ENCODE measurements at regions not wholly inside any gene's neighbourhood (a gene's known extent, or its start where the extent isn't known, plus 50 kb on each side); places are given as distances from the start of the nearest gene placed in this dataset.

- ATAC-seq (no peak), DNase-seq (no peak)
- H3K27ac ChIP-seq: no peak overlapping the region
- in situ Hi-C loops (cut with MboI; ENCODE audit: low sequenced_read_pairs in 4 of 4) (no loop called here), intact Hi-C loops (cut with DNase I; ENCODE audit: low total_unique reads) (no loop called here)
- no peak for TF ChIP-seq POLR2A (IDR thresholded peaks at IDR 0.05)
- TF ChIP-seq, protein P1, sequence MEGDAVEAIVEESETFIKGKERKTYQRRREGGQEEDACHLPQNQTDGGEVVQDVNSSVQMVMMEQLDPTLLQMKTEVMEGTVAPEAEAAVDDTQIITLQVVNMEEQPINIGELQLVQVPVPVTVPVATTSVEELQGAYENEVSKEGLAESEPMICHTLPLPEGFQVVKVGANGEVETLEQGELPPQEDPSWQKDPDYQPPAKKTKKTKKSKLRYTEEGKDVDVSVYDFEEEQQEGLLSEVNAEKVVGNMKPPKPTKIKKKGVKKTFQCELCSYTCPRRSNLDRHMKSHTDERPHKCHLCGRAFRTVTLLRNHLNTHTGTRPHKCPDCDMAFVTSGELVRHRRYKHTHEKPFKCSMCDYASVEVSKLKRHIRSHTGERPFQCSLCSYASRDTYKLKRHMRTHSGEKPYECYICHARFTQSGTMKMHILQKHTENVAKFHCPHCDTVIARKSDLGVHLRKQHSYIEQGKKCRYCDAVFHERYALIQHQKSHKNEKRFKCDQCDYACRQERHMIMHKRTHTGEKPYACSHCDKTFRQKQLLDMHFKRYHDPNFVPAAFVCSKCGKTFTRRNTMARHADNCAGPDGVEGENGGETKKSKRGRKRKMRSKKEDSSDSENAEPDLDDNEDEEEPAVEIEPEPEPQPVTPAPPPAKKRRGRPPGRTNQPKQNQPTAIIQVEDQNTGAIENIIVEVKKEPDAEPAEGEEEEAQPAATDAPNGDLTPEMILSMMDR (IDR thresholded peaks at IDR 0.05 in 4 of 5, conservative IDR thresholded peaks at IDR 0.05 in 1 of 5): no peak
- H3K36me3 ChIP-seq: no peaks in the 10 kb centered on the region
- no peaks in the 10 kb centered on the region for H3K27me3 ChIP-seq
- no peak overlapping the region for H3K4me3 ChIP-seq
- H3K4me1 ChIP-seq: no peaks in the 10 kb centered on the region
- no peaks in the 10 kb centered on the region for H3K9me3 ChIP-seq
These were observed 111.3 kb upstream of the TCF4 start for GRCh38 chr18:55699233-55699765.

DNA sequence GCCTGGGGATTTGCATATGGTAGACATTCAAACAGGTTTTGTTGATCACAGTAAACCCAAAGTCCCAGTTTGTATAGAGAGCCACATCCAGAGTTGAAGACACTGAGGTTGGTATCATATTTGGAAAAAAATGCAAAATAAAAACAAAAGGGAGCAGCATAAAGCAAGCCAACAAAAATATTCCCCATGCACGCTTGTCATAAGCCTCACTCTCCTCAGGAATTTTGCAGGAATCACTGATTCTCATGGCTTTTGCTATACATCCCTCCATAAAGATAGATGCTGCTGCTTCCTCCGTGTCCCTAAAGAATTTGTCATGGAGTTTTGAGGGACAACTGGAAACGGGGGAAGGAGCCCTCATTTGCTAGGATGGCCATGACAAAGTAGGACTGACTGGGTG, 108.8 kb upstream of the TCF4 start:
- no peak overlapping the region for H3K27ac ChIP-seq
- in situ Hi-C loops (cut with MboI; ENCODE audit: low sequenced_read_pairs in 4 of 4) (no loop called here), intact Hi-C loops (cut with DNase I; ENCODE audit: low total_unique reads) (no loop called here)
- TF ChIP-seq, protein P1 (IDR thresholded peaks at IDR 0.05 in 4 of 5, conservative IDR thresholded peaks at IDR 0.05 in 1 of 5): no peak
- no peak for TF ChIP-seq POLR2A (IDR thresholded peaks at IDR 0.05)
- H3K4me3 ChIP-seq: no peak overlapping the region
- ATAC-seq: no peak
- no peak for DNase-seq
- H3K4me1 ChIP-seq: no peaks in the 10 kb centered on the region
- no peaks in the 10 kb centered on the region for H3K36me3 ChIP-seq
- no peaks in the 10 kb centered on the region for H3K27me3 ChIP-seq
- no peaks in the 10 kb centered on the region for H3K9me3 ChIP-seq

- ATAC-seq (no peak), DNase-seq (no peak)
- H3K27ac ChIP-seq: no peak overlapping the region
- H3K27me3 ChIP-seq: no peaks in the 10 kb centered on the region
- no peaks in the 10 kb centered on the region for H3K9me3 ChIP-seq
- no peak overlapping the region for H3K4me3 ChIP-seq
- no peaks in the 10 kb centered on the region for H3K36me3 ChIP-seq
- no peaks in the 10 kb centered on the region for H3K4me1 ChIP-seq
- TF ChIP-seq, protein P1 (IDR thresholded peaks at IDR 0.05 in 4 of 5, conservative IDR thresholded peaks at IDR 0.05 in 1 of 5): no peak
- TF ChIP-seq POLR2A (IDR thresholded peaks at IDR 0.05): no peak
- in situ Hi-C loops (cut with MboI; ENCODE audit: low sequenced_read_pairs in 4 of 4): no loop called here
- intact Hi-C loops (cut with DNase I; ENCODE audit: low total_unique reads): no loop called here
These were observed 107.1 kb upstream of the TCF4 start for GRCh38 chr18:55695091-55695490.

DNA sequence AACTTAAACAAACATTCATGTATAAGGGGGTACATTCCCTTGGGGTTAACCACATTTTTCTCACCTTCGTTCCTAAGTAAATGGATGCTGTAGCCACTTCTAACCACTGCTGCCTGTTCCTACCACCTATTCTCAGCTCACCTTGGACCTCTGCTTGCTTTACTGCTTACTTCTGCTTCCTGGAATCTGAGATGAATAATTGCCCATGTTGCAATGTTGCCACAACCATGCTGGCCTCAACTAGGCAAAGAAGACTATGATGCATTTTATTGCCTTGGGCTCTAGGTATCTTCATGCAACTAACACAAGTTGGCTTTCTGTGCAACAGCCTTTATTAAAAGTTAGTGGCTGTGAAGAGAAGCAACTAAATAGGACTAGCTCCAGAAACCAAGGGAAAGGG, 106.3 kb upstream of the TCF4 start:
- no peak for ATAC-seq
- H3K4me3 ChIP-seq: no peak overlapping the region
- no peaks in the 10 kb centered on the region for H3K27me3 ChIP-seq
- H3K9me3 ChIP-seq: no peaks in the 10 kb centered on the region
- no peak for DNase-seq
- in situ Hi-C loops (cut with MboI; ENCODE audit: low sequenced_read_pairs in 4 of 4): no loop called here
- H3K4me1 ChIP-seq: no peaks in the 10 kb centered on the region
- intact Hi-C loops (cut with DNase I; ENCODE audit: low total_unique reads): no loop called here
- H3K36me3 ChIP-seq: no peaks in the 10 kb centered on the region
- TF ChIP-seq POLR2A (IDR thresholded peaks at IDR 0.05): no peak
- TF ChIP-seq, protein P1 (IDR thresholded peaks at IDR 0.05 in 4 of 5, conservative IDR thresholded peaks at IDR 0.05 in 1 of 5): no peak
- H3K27ac ChIP-seq: no peak overlapping the region

GRCh38 chr18:55688030-55688429, 100.0 kb upstream of the TCF4 start:
- ATAC-seq (no peak), DNase-seq (no peak)
- intact Hi-C loops (cut with DNase I; ENCODE audit: low total_unique reads): no loop called here
- Histone ChIP-seq H3K27me3 (no peaks in the 10 kb centered on the region), H3K4me1 (no peaks in the 10 kb centered on the region), H3K27ac (no peak overlapping the region), H3K9me3 (no peaks in the 10 kb centered on the region), H3K36me3 (no peaks in the 10 kb centered on the region), H3K4me3 (no peak overlapping the region)
- in situ Hi-C loops (cut with MboI; ENCODE audit: low sequenced_read_pairs in 4 of 4): no loop called here
- TF ChIP-seq POLR2A (IDR thresholded peaks at IDR 0.05): no peak
- TF ChIP-seq, protein P1 (IDR thresholded peaks at IDR 0.05 in 4 of 5, conservative IDR thresholded peaks at IDR 0.05 in 1 of 5): no peak

All from gastrocnemius medialis (tissue), 4 donors.